NT2/D1 (cell line): ENCODE measurements at regions not wholly inside any gene's neighbourhood (a gene's known extent, or its start where the extent isn't known, plus 50 kb on each side); places are given as distances from the start of the nearest gene placed in this dataset.

Experiments
- DNase-seq: peaks from one replicate; pipeline ENCODE4 v3.0.0-alpha.2; 2011; ENCODE audit warnings: low read depth, low spot score
- H3K27me3 ChIP-seq: 2 replicates; pipeline ENCODE4 v1.6.0; 2011; ENCODE audit warnings: mild to moderate bottlenecking; ENCODE audit not compliant: insufficient read length, insufficient read depth
- H3K36me3 ChIP-seq: 2 replicates; pipeline ENCODE4 v1.6.1; 2011; ENCODE audit warnings: mild to moderate bottlenecking, low read length, mixed read lengths; ENCODE audit not compliant: insufficient read depth, insufficient read length
- H3K4me1 ChIP-seq: 2 replicates; pipeline ENCODE4 v1.5.1; 2011; ENCODE audit not compliant: insufficient read depth, insufficient read length
- H3K4me3 ChIP-seq: 2 replicates; pipeline ENCODE4 v1.5.1; 2011; ENCODE audit warnings: low read depth; ENCODE audit not compliant: insufficient read length
- H3K9ac ChIP-seq: 2 replicates; pipeline ENCODE4 v1.6.0; 2011; ENCODE audit warnings: low read depth; ENCODE audit not compliant: insufficient read length
- H3K9me3 ChIP-seq: 2 replicates; pipeline ENCODE4 v1.5.1; 2011; ENCODE audit warnings: mild to moderate bottlenecking, low read length; ENCODE audit not compliant: insufficient read depth
- SUZ12 ChIP-seq: IDR thresholded peaks from 2 replicates; pipeline ENCODE4 v1.6.1; 2011; ENCODE audit not compliant: insufficient read length, insufficient read depth; ENCODE audit errors: extremely low read depth
- YY1 ChIP-seq: IDR thresholded peaks from 2 replicates; pipeline ENCODE4 v1.6.1; 2011; ENCODE audit not compliant: insufficient read length, insufficient read depth
- ZNF274 ChIP-seq: IDR thresholded peaks from 2 replicates; pipeline ENCODE4 v1.6.1; 2011; ENCODE audit warnings: mild to moderate bottlenecking, low read depth, low read length

GRCh38 chr21:15362458-15362857 lies 297.7 kb upstream of the NRIP1 start:
- Histone ChIP-seq H3K4me1 (no peaks in the 10 kb centered on the region), H3K9ac (no peak overlapping the region), H3K36me3 (no peaks in the 10 kb centered on the region), H3K4me3 (no peak overlapping the region), H3K9me3 (peaks cover 36% of the 10 kb centered on the region), H3K27me3 (no peaks in the 10 kb centered on the region)
- TF ChIP-seq SUZ12, result no peak
- no peak for TF ChIP-seq YY1
- TF ChIP-seq ZNF274, result no peak
- no peak for DNase-seq

GRCh38 chr21:15363921-15364320 lies 299.1 kb upstream of the NRIP1 start:
- Histone ChIP-seq H3K4me1 (no peaks in the 10 kb centered on the region), H3K9ac (no peak overlapping the region), H3K36me3 (no peaks in the 10 kb centered on the region), H3K9me3 (peaks cover 46% of the 10 kb centered on the region), H3K27me3 (no peaks in the 10 kb centered on the region), H3K4me3 (no peak overlapping the region)
- DNase-seq, result no peak
- TF ChIP-seq ZNF274, result no peak
- no peak for TF ChIP-seq SUZ12
- TF ChIP-seq YY1, result no peak

GRCh38 chr21:15365751-15366392 lies 301.1 kb upstream of the NRIP1 start:
- no peak for TF ChIP-seq ZNF274
- no peak for TF ChIP-seq YY1
- no peak for TF ChIP-seq SUZ12
- no peak overlapping the region for H3K4me3 ChIP-seq
- H3K36me3 ChIP-seq, result no peaks in the 10 kb centered on the region
- H3K9me3 ChIP-seq, result peaks cover 50% of the 10 kb centered on the region
- no peak for DNase-seq
- H3K27me3 ChIP-seq, result no peaks in the 10 kb centered on the region
- no peaks in the 10 kb centered on the region for H3K4me1 ChIP-seq
- H3K9ac ChIP-seq, result no peak overlapping the region

GRCh38 chr21:15366555-15366954 lies 301.8 kb upstream of the NRIP1 start:
- Histone ChIP-seq H3K27me3 (no peaks in the 10 kb centered on the region), H3K9ac (no peak overlapping the region), H3K4me3 (no peak overlapping the region)

GRCh38 chr21:15367061-15367626 lies 302.3 kb upstream of the NRIP1 start:
- TF ChIP-seq SUZ12 (no peak), ZNF274 (no peak), YY1 (no peak)
- no peaks in the 10 kb centered on the region for H3K27me3 ChIP-seq
- H3K4me1 ChIP-seq, result no peaks in the 10 kb centered on the region
- H3K4me3 ChIP-seq, result no peak overlapping the region
- no peaks in the 10 kb centered on the region for H3K36me3 ChIP-seq
- DNase-seq, result peak; percentile 72
- no peak overlapping the region for H3K9ac ChIP-seq
- H3K9me3 ChIP-seq, result peaks cover 51% of the 10 kb centered on the region

More at GRCh38 chr21:15366555-15366954, 301.8 kb upstream of the NRIP1 start:
- no peaks in the 10 kb centered on the region for H3K36me3 ChIP-seq
- no peaks in the 10 kb centered on the region for H3K4me1 ChIP-seq
- DNase-seq, result no peak
- H3K9me3 ChIP-seq, result peaks cover 51% of the 10 kb centered on the region
- TF ChIP-seq ZNF274 (no peak), YY1 (no peak), SUZ12 (no peak)

- H3K36me3 ChIP-seq, result no peaks in the 10 kb centered on the region
- no peak overlapping the region for H3K4me3 ChIP-seq
- TF ChIP-seq SUZ12, result no peak
- no peak for TF ChIP-seq YY1
- H3K9me3 ChIP-seq, result peaks cover 32% of the 10 kb centered on the region
- DNase-seq, result no peak
- H3K27me3 ChIP-seq, result no peaks in the 10 kb centered on the region
- no peaks in the 10 kb centered on the region for H3K4me1 ChIP-seq
- no peak overlapping the region for H3K9ac ChIP-seq
Observed at GRCh38 chr21:15370462-15370975, 305.7 kb upstream of the NRIP1 start.

- Histone ChIP-seq H3K4me3 (no peak overlapping the region), H3K27me3 (no peaks in the 10 kb centered on the region), H3K4me1 (no peaks in the 10 kb centered on the region), H3K36me3 (no peaks in the 10 kb centered on the region), H3K9me3 (peaks cover 10% of the 10 kb centered on the region; the same call in 1 of the 2 replicates), H3K9ac (no peak overlapping the region)
- DNase-seq, result no peak
- no peak for TF ChIP-seq SUZ12
Observed at GRCh38 chr21:15373941-15374340, 309.1 kb upstream of the NRIP1 start.

- Histone ChIP-seq H3K4me3 (no peak overlapping the region), H3K9ac (no peak overlapping the region), H3K4me1 (no peaks in the 10 kb centered on the region), H3K9me3 (peaks cover 4% of the 10 kb centered on the region; the same call in 1 of the 2 replicates), H3K36me3 (no peaks in the 10 kb centered on the region), H3K27me3 (no peaks in the 10 kb centered on the region)
- TF ChIP-seq SUZ12, result no peak
- no peak for TF ChIP-seq ZNF274
- no peak for TF ChIP-seq YY1
- no peak for DNase-seq
Observed at GRCh38 chr21:15379776-15380175, 315.0 kb upstream of the NRIP1 start.
